GM12878 (cell line): ENCODE measurements at regions not wholly inside any gene's neighbourhood (a gene's known extent, or its start where the extent isn't known, plus 50 kb on each side); places are given as distances from the start of the nearest gene placed in this dataset.

Source experiments
- ATAC-seq: fragments of 200-7000 bp; cut with Tn5 transposase; 3 replicates; pipeline ENCODE4 v1.9.1; 2020; ENCODE audit warnings: mild to moderate bottlenecking, moderate library complexity
- BruUV-seq: library from RNA; stranded (reverse); fragments of 400-500 nt; replicated peaks from 2 replicates; lab custom pipeline; 2021; lab: Mats Ljungman, UMichigan
- CTCF ChIA-PET: fragments of 300-600 bp; sonication (Branson Sonifier 250); formaldehyde crosslinking; extraction: SDS; loops from one replicate; lab custom pipeline; 2021; ENCODE audit warnings: inconsistent platforms; lab: Yijun Ruan, JAX
- POLR2A ChIA-PET: fragments of 350-600 bp; formaldehyde crosslinking; extraction: SDS; loops from one replicate; lab custom pipeline; 2021; ENCODE audit warnings: inconsistent platforms; lab: Charles Lee
- RAD21 ChIA-PET: fragments of 300-600 bp; sonication (Branson Sonifier 250); formaldehyde crosslinking; loops from one replicate; lab custom pipeline; 2023; ENCODE audit warnings: antibody characterized with exemption; ENCODE audit not compliant: unreplicated experiment; lab: Charles Lee
- SMC1A ChIA-PET: fragments of 300-600 bp; sonication (Branson Sonifier 250); formaldehyde crosslinking; loops from one replicate; lab custom pipeline; 2023; ENCODE audit not compliant: unreplicated experiment, uncharacterized antibody; lab: Charles Lee
- DNase-seq: peaks from one replicate; pipeline ENCODE4 v3.0.0-alpha.2; 2011; ENCODE audit warnings: low read depth, low spot score
- FAIRE-seq: peaks from 3 replicates; lab custom pipeline; 2011; peaks lifted over from hg19 to GRCh38; lab: Jason Lieb, UNC
- H2AFZ ChIP-seq: 2 replicates; pipeline ENCODE4 v1.6.0; 2011; ENCODE audit warnings: low read depth, low read length, control low read depth; ENCODE audit not compliant: control insufficient read depth
- H3K27ac ChIP-seq: 2 replicates; pipeline ENCODE4 v1.5.1; 2011; ENCODE audit warnings: control low read depth; ENCODE audit not compliant: control insufficient read depth, insufficient read depth
- H3K27me3 ChIP-seq, 2 experiments: replicated peaks in 1 of 2; 2 replicates each; pipeline versions ENCODE4 v1.6.0 to v1.6.1; 2011; ENCODE audit warnings: low read length in 1 of 2; ENCODE audit not compliant: control insufficient read depth in 2 of 2, insufficient read depth in 2 of 2
- H3K36me3 ChIP-seq, 2 experiments: 2 replicates each; pipeline ENCODE4 v1.5.1; 2011; ENCODE audit warnings: low read length in 1 of 2; ENCODE audit not compliant: control insufficient read depth in 2 of 2, insufficient read depth in 2 of 2
- H3K4me1 ChIP-seq: 2 replicates; pipeline ENCODE4 v1.6.1; 2011; ENCODE audit warnings: mild to moderate bottlenecking, low read length, moderate library complexity, mixed read lengths; ENCODE audit not compliant: control insufficient read depth, insufficient read depth
- H3K4me2 ChIP-seq: 2 replicates; pipeline ENCODE4 v1.6.0; 2011; ENCODE audit warnings: control low read depth; ENCODE audit not compliant: control insufficient read depth, insufficient read depth
- H3K4me3 ChIP-seq: fragments of 200-600 bp; sonication (generic); 2 replicates; pipeline ENCODE4 v1.5.1; 2016
- H3K79me2 ChIP-seq: 2 replicates; pipeline ENCODE4 v1.6.0; 2011; ENCODE audit warnings: low read length; ENCODE audit not compliant: control insufficient read depth, insufficient read depth
- H3K9ac ChIP-seq: 2 replicates; pipeline ENCODE4 v1.8.0; 2011; ENCODE audit warnings: low read length, control low read depth, mixed read lengths; ENCODE audit not compliant: control insufficient read depth, insufficient read depth
- H3K9me3 ChIP-seq: replicated peaks from 3 replicates; pipeline ENCODE4 v1.5.1; 2011; ENCODE audit warnings: mild to moderate bottlenecking, low read length; ENCODE audit not compliant: control insufficient read depth, insufficient read depth
- H4K20me1 ChIP-seq: 2 replicates; pipeline ENCODE4 v1.6.0; 2011; ENCODE audit not compliant: control insufficient read depth, insufficient read depth
- ATF3 ChIP-seq: IDR thresholded peaks from 2 replicates; pipeline ENCODE4 v1.6.1; 2011; ENCODE audit warnings: low read depth, mild to moderate bottlenecking, low read length, moderate library complexity, borderline replicate concordance; ENCODE audit errors: extremely low read depth
- CBX3 ChIP-seq: fragments of 200-600 bp; sonication (generic); IDR thresholded peaks from 2 replicates; pipeline ENCODE4 v1.6.1; 2016; ENCODE audit warnings: low read depth, borderline replicate concordance
- CBX5 ChIP-seq: sonication (generic); IDR thresholded peaks from 2 replicates; pipeline ENCODE4 v1.6.1; 2016; ENCODE audit warnings: low read depth, moderate library complexity, mild to moderate bottlenecking, inconsistent platforms
- CHD4 ChIP-seq: fragments of 200-600 bp; sonication (generic); IDR thresholded peaks from 2 replicates; pipeline ENCODE4 v1.6.1; 2016; ENCODE audit warnings: mild to moderate bottlenecking
- CUX1 ChIP-seq: IDR thresholded peaks from 2 replicates; pipeline ENCODE4 v1.6.1; 2012; ENCODE audit warnings: improper control_type of control experiment, low read depth, low read length; ENCODE audit not compliant: insufficient replicate concordance
- KLF5 ChIP-seq: fragments of 450-650 bp; IDR thresholded peaks from 2 replicates; pipeline ENCODE4 v1.6.1; 2014; ENCODE audit warnings: mild to moderate bottlenecking; ENCODE audit not compliant: partially characterized antibody
- LARP7 ChIP-seq: fragments of 450-650 bp; IDR thresholded peaks from 2 replicates; pipeline ENCODE4 v1.6.1; 2017; ENCODE audit warnings: mild to moderate bottlenecking
- NFYA ChIP-seq: IDR thresholded peaks from 2 replicates; pipeline ENCODE4 v1.6.1; 2011; ENCODE audit warnings: low read depth, mild to moderate bottlenecking, low read length, improper control_type of control experiment, borderline replicate concordance
- NR2C2 ChIP-seq: IDR thresholded peaks from 2 replicates; pipeline ENCODE4 v1.6.1; 2011; ENCODE audit warnings: borderline replicate concordance, low read depth; ENCODE audit not compliant: control insufficient read depth, insufficient read length
- RB1 ChIP-seq: fragments of 450-650 bp; formaldehyde crosslinking; IDR thresholded peaks from 2 replicates; pipeline ENCODE4 v1.6.1; 2017; ENCODE audit warnings: mild to moderate bottlenecking, borderline replicate concordance
- SMAD5 ChIP-seq: IDR thresholded peaks from 2 replicates; pipeline ENCODE4 v1.6.1; 2016; ENCODE audit warnings: antibody characterized with exemption, low read depth
- SRF ChIP-seq, 2 experiments: IDR thresholded peaks; 2 replicates each; pipeline ENCODE4 v1.6.1; 2011; ENCODE audit warnings: low read depth in 2 of 2, low read length in 2 of 2, mild to moderate bottlenecking in 1 of 2, moderate library complexity in 1 of 2
- TARDBP ChIP-seq: IDR thresholded peaks from 2 replicates; pipeline ENCODE4 v1.6.1; 2016; ENCODE audit warnings: borderline replicate concordance
- ZBED1 ChIP-seq: IDR thresholded peaks from 2 replicates; pipeline ENCODE4 v1.6.1; 2016; ENCODE audit warnings: borderline replicate concordance
- ZNF207 ChIP-seq: fragments of 450-650 bp; IDR thresholded peaks from 2 replicates; pipeline ENCODE4 v1.6.1; 2014; ENCODE audit warnings: antibody characterized with exemption, mild to moderate bottlenecking, borderline replicate concordance
- WGBS: methylation state at CpG from one replicate; pipeline ENCODE4 v1.1.6; 2016; ENCODE audit warnings: low lambda C conversion rate; ENCODE audit not compliant: insufficient replicate concordance, insufficient coverage; ENCODE audit errors: missing lambda C conversion rate; 5-methylcytosine and 5-hydroxymethylcytosine counted together
- in situ Hi-C: fragments of 300-500 bp; cut with MboI; formaldehyde crosslinking; loops from 9 replicates; pipeline ENCODE4 v1.14.3; 2018; ENCODE audit warnings: mixed read lengths
- intact Hi-C: fragments of 100-400 bp; cut with micrococcal nuclease; formaldehyde crosslinking; loops from one replicate; pipeline ENCODE4 v1.14.2; 2022; ENCODE audit not compliant: unreplicated experiment

- BruUV-seq, result no TSS peak
- Histone ChIP-seq H3K36me3 (no peaks in the 10 kb centered on the region), H4K20me1 (no peaks in the 10 kb centered on the region), H3K9ac (no peak overlapping the region), H3K4me2 (no peak overlapping the region), H3K9me3 (no peaks in the 10 kb centered on the region), H3K4me1 (no peaks in the 10 kb centered on the region), H3K4me3 (no peak overlapping the region), H3K27me3 (no peaks in the 10 kb centered on the region), H3K27ac (no peak overlapping the region), H2AFZ (no peak overlapping the region), H3K79me2 (no peaks in the 10 kb centered on the region)
- POLR2A ChIA-PET, result no interaction called here
- TF ChIP-seq LARP7, result no peak
- no peak for TF ChIP-seq TARDBP
- CTCF ChIA-PET, result interaction anchor here (2.3 kb wide), 1 partner anchor 22 kb away, joined by 8 read pairs; no protein-coding TSS in a partner anchor
- RAD21 ChIA-PET, result no interaction called here
- 20% methylated on average over 3 of the region's 3 CpGs for WGBS
- DNase-seq, result no peak
- intact Hi-C loops (no loop called here), in situ Hi-C loops (no loop called here)
- FAIRE-seq, result no peak
- SMC1A ChIA-PET, result no interaction called here
- no peak for ATAC-seq
Measured at GRCh38 chr7:19470031-19470430, 238.8 kb downstream of the POLR1F start.

GRCh38 chr7:19465861-19466260 lies 243.0 kb downstream of the POLR1F start:
- POLR2A ChIA-PET, result no interaction called here
- in situ Hi-C loops (no loop called here), intact Hi-C loops (no loop called here)
- Histone ChIP-seq H3K27me3 (no peaks in the 10 kb centered on the region), H2AFZ (no peak overlapping the region), H3K4me3 (no peak overlapping the region), H4K20me1 (no peaks in the 10 kb centered on the region), H3K4me1 (no peaks in the 10 kb centered on the region), H3K4me2 (no peak overlapping the region), H3K27ac (no peak overlapping the region), H3K9me3 (no peaks in the 10 kb centered on the region), H3K9ac (no peak overlapping the region), H3K36me3 (no peaks in the 10 kb centered on the region), H3K79me2 (no peaks in the 10 kb centered on the region)
- WGBS, result 0% methylated on average over 3 of the region's 3 CpGs
- CTCF ChIA-PET, result no interaction called here
- FAIRE-seq (no peak), ATAC-seq (no peak), DNase-seq (no peak)
- RAD21 ChIA-PET, result no interaction called here
- SMC1A ChIA-PET, result interaction anchor here (0.6 kb wide), 1 partner anchor 96 kb away, joined by 3 read pairs; no protein-coding TSS in a partner anchor
- no TSS peak for BruUV-seq
- TF ChIP-seq ATF3 (no peak), ZNF207 (no peak), KLF5 (no peak), ZBED1 (no peak), CBX5 (no peak), SMAD5 (no peak), RB1 (no peak), SRF (IDR thresholded peaks at IDR 0.05; ENCODE audit: low read depth in 2 of 2, low read length in 2 of 2) (no peak), CBX3 (no peak), CHD4 (no peak), NR2C2 (no peak), NFYA (no peak), CUX1 (no peak)
